ENCODE measurements at regions not wholly inside any gene's neighbourhood (a gene's known extent, or its start where the extent isn't known, plus 50 kb on each side); places are given as distances from the start of the nearest gene placed in this dataset.

GRCh38 chr16:85470873-85471272 lies 142.2 kb upstream of the GSE1 start:
- ChIA-PET CTCF (no interaction called here), POLR2A (no interaction called here)
- Histone ChIP-seq H3K9me3 (ENCODE audit: control insufficient read depth, insufficient read depth, low read depth, low read length) (no peaks in the 10 kb centered on the region), H3K36me3 (ENCODE audit: control insufficient read depth, insufficient read depth, low read length) (no peaks in the 10 kb centered on the region), H3K4me1 (ENCODE audit: control insufficient read depth, insufficient read depth, low read length) (peaks cover 6% of the 10 kb centered on the region), H3K27me3 (ENCODE audit: control insufficient read depth, insufficient read depth, low read length) (no peaks in the 10 kb centered on the region), H3K4me3 (ENCODE audit: low read depth in 2 of 2, low read length in 2 of 2) (no peak overlapping the region), H3K27ac (ENCODE audit: low read length) (no peak overlapping the region)
- BruUV-seq (replicated peaks) = no TSS peak
- no peak for ATAC-seq
- TF ChIP-seq SIN3A (IDR thresholded peaks at IDR 0.05; ENCODE audit: borderline replicate concordance, insufficient read depth, low read depth, low read length) (no peak), TCF7L2 (IDR thresholded peaks at IDR 0.05; ENCODE audit: low read depth, low read length) (no peak), REST (IDR thresholded peaks at IDR 0.05; ENCODE audit: insufficient read depth in 1 of 2, low read depth in 2 of 2, low read length in 1 of 2) (no peak), POLR2AphosphoS5 (IDR thresholded peaks at IDR 0.05; ENCODE audit: low read depth, low read length) (no peak)
- TF ChIP-seq, protein P1, sequence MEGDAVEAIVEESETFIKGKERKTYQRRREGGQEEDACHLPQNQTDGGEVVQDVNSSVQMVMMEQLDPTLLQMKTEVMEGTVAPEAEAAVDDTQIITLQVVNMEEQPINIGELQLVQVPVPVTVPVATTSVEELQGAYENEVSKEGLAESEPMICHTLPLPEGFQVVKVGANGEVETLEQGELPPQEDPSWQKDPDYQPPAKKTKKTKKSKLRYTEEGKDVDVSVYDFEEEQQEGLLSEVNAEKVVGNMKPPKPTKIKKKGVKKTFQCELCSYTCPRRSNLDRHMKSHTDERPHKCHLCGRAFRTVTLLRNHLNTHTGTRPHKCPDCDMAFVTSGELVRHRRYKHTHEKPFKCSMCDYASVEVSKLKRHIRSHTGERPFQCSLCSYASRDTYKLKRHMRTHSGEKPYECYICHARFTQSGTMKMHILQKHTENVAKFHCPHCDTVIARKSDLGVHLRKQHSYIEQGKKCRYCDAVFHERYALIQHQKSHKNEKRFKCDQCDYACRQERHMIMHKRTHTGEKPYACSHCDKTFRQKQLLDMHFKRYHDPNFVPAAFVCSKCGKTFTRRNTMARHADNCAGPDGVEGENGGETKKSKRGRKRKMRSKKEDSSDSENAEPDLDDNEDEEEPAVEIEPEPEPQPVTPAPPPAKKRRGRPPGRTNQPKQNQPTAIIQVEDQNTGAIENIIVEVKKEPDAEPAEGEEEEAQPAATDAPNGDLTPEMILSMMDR (IDR thresholded peaks at IDR 0.05) = no peak
- in situ Hi-C loops (cut with HindIII; ENCODE audit: low pct_unique_long_range_greater_than_20kb, low sequenced_read_pairs) = no loop called here
- intact Hi-C loops (cut with micrococcal nuclease; ENCODE audit: unreplicated experiment) = no loop called here
- DNase-seq (ENCODE audit: low read depth, low spot score) = no peak

GRCh38 chr16:85471469-85472431 lies 141.4 kb upstream of the GSE1 start:
- ATAC-seq = no peak
- in situ Hi-C loops (cut with HindIII; ENCODE audit: low pct_unique_long_range_greater_than_20kb, low sequenced_read_pairs) = no loop called here
- DNase-seq (ENCODE audit: low read depth, low spot score) = no peak
- no peaks in the 10 kb centered on the region for H3K36me3 ChIP-seq (ENCODE audit: control insufficient read depth, insufficient read depth, low read length)
- TF ChIP-seq SIN3A (IDR thresholded peaks at IDR 0.05; ENCODE audit: borderline replicate concordance, insufficient read depth, low read depth, low read length) (no peak), TCF7L2 (IDR thresholded peaks at IDR 0.05; ENCODE audit: low read depth, low read length) (no peak), POLR2AphosphoS5 (IDR thresholded peaks at IDR 0.05; ENCODE audit: low read depth, low read length) (no peak), REST (IDR thresholded peaks at IDR 0.05; ENCODE audit: insufficient read depth in 1 of 2, low read depth in 2 of 2, low read length in 1 of 2) (no peak)
- TF ChIP-seq, protein P1 (IDR thresholded peaks at IDR 0.05) = no peak
- intact Hi-C loops (cut with micrococcal nuclease; ENCODE audit: unreplicated experiment) = no loop called here
- H3K27ac ChIP-seq (ENCODE audit: low read length) = no peak overlapping the region
- POLR2A ChIA-PET = no interaction called here
- H3K9me3 ChIP-seq (ENCODE audit: control insufficient read depth, insufficient read depth, low read depth, low read length) = no peaks in the 10 kb centered on the region
- CTCF ChIA-PET = no interaction called here
- H3K4me1 ChIP-seq (ENCODE audit: control insufficient read depth, insufficient read depth, low read length) = peaks cover 6% of the 10 kb centered on the region
- BruUV-seq (replicated peaks) = no TSS peak
- no peaks in the 10 kb centered on the region for H3K27me3 ChIP-seq (ENCODE audit: control insufficient read depth, insufficient read depth, low read length)
- H3K4me3 ChIP-seq (ENCODE audit: low read depth in 2 of 2, low read length in 2 of 2) = no peak overlapping the region
